SK-N-SH (cell line): ENCODE measurements at regions not wholly inside any gene's neighbourhood (a gene's known extent, or its start where the extent isn't known, plus 50 kb on each side); places are given as distances from the start of the nearest gene placed in this dataset.

Experiments used
- CTCF ChIP-seq: fragments of 200-600 bp; sonication (generic); IDR thresholded peaks from 2 replicates; pipeline ENCODE4 v1.6.1; 2017; ENCODE audit warnings: antibody characterized with exemption, mild to moderate bottlenecking, moderate library complexity
- EP300 ChIP-seq, 2 experiments: IDR thresholded peaks; 2 replicates each; pipeline versions ENCODE4 v1.4.0 to v1.6.1; 2012; ENCODE audit warnings: borderline replicate concordance in 1 of 2, low read depth in 1 of 2, low read length in 1 of 2
- EZH2phosphoT487 ChIP-seq: fragments of 200-600 bp; sonication (generic); IDR thresholded peaks from 2 replicates; pipeline ENCODE4 v1.6.1; 2017; ENCODE audit warnings: low read depth, mixed run types, mild to moderate bottlenecking, antibody characterized with exemption, moderate library complexity, borderline replicate concordance
- FOXM1 ChIP-seq: IDR thresholded peaks from 2 replicates; pipeline ENCODE4 v1.4.0; 2012; ENCODE audit warnings: low read depth, mild to moderate bottlenecking
- MAX ChIP-seq: IDR thresholded peaks from 2 replicates; pipeline ENCODE4 v1.4.0; 2012; ENCODE audit warnings: low read depth
- PBX3 ChIP-seq: IDR thresholded peaks from 2 replicates; pipeline ENCODE4; 2012
- POLR2AphosphoS5 ChIP-seq: IDR thresholded peaks from 2 replicates; pipeline ENCODE4 v1.6.1; 2012; ENCODE audit warnings: low read depth, low read length
- RAD21 ChIP-seq: IDR thresholded peaks from 2 replicates; pipeline ENCODE4 v1.6.1; 2012; ENCODE audit warnings: mild to moderate bottlenecking, low read length
- SMC3 ChIP-seq: IDR thresholded peaks from 2 replicates; pipeline ENCODE4 v1.6.1; 2012; ENCODE audit warnings: low read depth, low read length, improper control_type of control experiment
- YY1 ChIP-seq: IDR thresholded peaks from 2 replicates; pipeline ENCODE4 v1.4.0; 2012; ENCODE audit warnings: low read depth, mild to moderate bottlenecking

- no peak for TF ChIP-seq POLR2AphosphoS5
- TF ChIP-seq FOXM1: no peak
- no peak for TF ChIP-seq CTCF
- TF ChIP-seq RAD21: no peak
- TF ChIP-seq MAX: no peak
- TF ChIP-seq SMC3: no peak
- TF ChIP-seq EZH2phosphoT487: no peak
- no peak for TF ChIP-seq YY1
- no peak for TF ChIP-seq EP300 (IDR thresholded peaks at IDR 0.05; ENCODE audit: borderline replicate concordance in 1 of 2, low read depth in 1 of 2, low read length in 1 of 2)
- TF ChIP-seq PBX3: no peak
Observed at GRCh38 chr18:22515250-22515649, 97.5 kb upstream of the CTAGE1 start.
